ENCODE measurements at regions not wholly inside any gene's neighbourhood (a gene's known extent, or its start where the extent isn't known, plus 50 kb on each side); places are given as distances from the start of the nearest gene placed in this dataset.

DNA sequence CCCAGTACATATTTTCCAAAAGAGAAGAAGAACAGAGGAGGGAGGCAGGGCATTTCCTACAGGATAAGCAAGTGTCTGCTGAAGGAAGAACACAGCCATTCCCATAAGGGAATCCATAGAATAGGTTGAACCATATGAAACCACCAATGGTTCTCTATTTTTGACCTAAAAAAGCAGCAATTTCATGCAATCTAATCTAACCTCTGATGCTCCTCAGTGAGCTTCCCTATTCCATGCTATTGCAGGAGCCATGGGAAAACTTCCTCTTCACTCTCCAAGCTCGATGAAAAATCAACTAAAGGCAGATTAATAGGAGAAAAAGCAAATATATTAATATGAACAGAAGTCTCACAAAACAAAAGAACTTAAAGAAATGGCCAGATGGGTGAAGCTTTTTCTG, 50.5 kb downstream of the SIPA1L2 start:
- H3K9me3 ChIP-seq (replicated peaks; ENCODE audit: control insufficient read depth, insufficient read depth, low read length), result no peaks in the 10 kb centered on the region
- peaks cover 1% of the 10 kb centered on the region for H3K79me2 ChIP-seq (ENCODE audit: control insufficient read depth, insufficient read depth, low read length)
- no peak overlapping the region for H3K4me2 ChIP-seq (ENCODE audit: insufficient read depth, low read length)
- dilution Hi-C loops (cut with MboI; ENCODE audit: extremely low pct_ligation_motif_present, low sequenced_read_pairs) (no loop called here), intact Hi-C loops (cut with micrococcal nuclease) (loop anchor here (5.0 kb wide), 1 partner anchor 48 kb away; no protein-coding TSS in a partner anchor)
- H4K20me1 ChIP-seq (replicated peaks; ENCODE audit: control insufficient read depth, extremely low read depth, insufficient read depth, low read length), result no peaks in the 10 kb centered on the region
- ChIA-PET POLR2A (interaction anchor here (1.4 kb wide), 1 partner anchor 10 kb away, joined by 3 read pairs; no protein-coding TSS in a partner anchor), CTCF (interaction anchor here (0.8 to 1.7 kb wide), 4 partner anchors 10 to 48 kb away, joined by 3 to 6 read pairs (median 4); no protein-coding TSS in a partner anchor)
- H3K4me3 ChIP-seq (replicated peaks in 1 of 3; ENCODE audit: insufficient read depth in 1 of 3, low read depth in 1 of 3, low read length in 3 of 3), result no peak overlapping the region
- BruUV-seq (replicated peaks), result no TSS peak
- no peak overlapping the region for H2AFZ ChIP-seq (ENCODE audit: low read depth, low read length)
- H3K9ac ChIP-seq (replicated peaks; ENCODE audit: extremely low read depth, insufficient read depth, low read length), result no peak overlapping the region
- no peaks in the 10 kb centered on the region for H3K36me3 ChIP-seq (ENCODE audit: control insufficient read depth in 2 of 2, extremely low read depth in 1 of 2, insufficient read depth in 2 of 2, low read length in 2 of 2)
- TF ChIP-seq, protein P1, sequence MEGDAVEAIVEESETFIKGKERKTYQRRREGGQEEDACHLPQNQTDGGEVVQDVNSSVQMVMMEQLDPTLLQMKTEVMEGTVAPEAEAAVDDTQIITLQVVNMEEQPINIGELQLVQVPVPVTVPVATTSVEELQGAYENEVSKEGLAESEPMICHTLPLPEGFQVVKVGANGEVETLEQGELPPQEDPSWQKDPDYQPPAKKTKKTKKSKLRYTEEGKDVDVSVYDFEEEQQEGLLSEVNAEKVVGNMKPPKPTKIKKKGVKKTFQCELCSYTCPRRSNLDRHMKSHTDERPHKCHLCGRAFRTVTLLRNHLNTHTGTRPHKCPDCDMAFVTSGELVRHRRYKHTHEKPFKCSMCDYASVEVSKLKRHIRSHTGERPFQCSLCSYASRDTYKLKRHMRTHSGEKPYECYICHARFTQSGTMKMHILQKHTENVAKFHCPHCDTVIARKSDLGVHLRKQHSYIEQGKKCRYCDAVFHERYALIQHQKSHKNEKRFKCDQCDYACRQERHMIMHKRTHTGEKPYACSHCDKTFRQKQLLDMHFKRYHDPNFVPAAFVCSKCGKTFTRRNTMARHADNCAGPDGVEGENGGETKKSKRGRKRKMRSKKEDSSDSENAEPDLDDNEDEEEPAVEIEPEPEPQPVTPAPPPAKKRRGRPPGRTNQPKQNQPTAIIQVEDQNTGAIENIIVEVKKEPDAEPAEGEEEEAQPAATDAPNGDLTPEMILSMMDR (IDR thresholded peaks at IDR 0.05; ENCODE audit: extremely low read depth in 1 of 2, insufficient read depth in 1 of 2, low read depth in 1 of 2, low read length in 2 of 2), result no peak
- TF ChIP-seq GATA2 (IDR thresholded peaks at IDR 0.05; ENCODE audit: insufficient read depth, insufficient read length, low read depth, low read length) (no peak), JUN (IDR thresholded peaks at IDR 0.05; ENCODE audit: borderline replicate concordance, insufficient read depth, insufficient read length, low read depth) (no peak), POLR2AphosphoS5 (IDR thresholded peaks at IDR 0.05; ENCODE audit: insufficient read depth, low read depth, low read length) (no peak), POLR2A (IDR thresholded peaks at IDR 0.05; ENCODE audit: low read depth, low read length) (no peak), EZH2 (IDR thresholded peaks at IDR 0.05; ENCODE audit: borderline replicate concordance, low read depth, low read length, severe bottlenecking) (no peak), MYC (IDR thresholded peaks at IDR 0.05; ENCODE audit: low read depth, low read length) (no peak), FOS (IDR thresholded peaks at IDR 0.05; ENCODE audit: borderline replicate concordance, insufficient read depth, low read length) (no peak)
- TF ChIP-seq, protein P2, sequence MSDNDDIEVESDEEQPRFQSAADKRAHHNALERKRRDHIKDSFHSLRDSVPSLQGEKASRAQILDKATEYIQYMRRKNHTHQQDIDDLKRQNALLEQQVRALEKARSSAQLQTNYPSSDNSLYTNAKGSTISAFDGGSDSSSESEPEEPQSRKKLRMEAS (IDR thresholded peaks at IDR 0.05; ENCODE audit: insufficient read depth, insufficient read length), result no peak
- FAIRE-seq (no peak), DNase-seq (ENCODE audit: low read depth, low spot score) (no peak)
- H3K9me1 ChIP-seq (replicated peaks; ENCODE audit: control insufficient read depth, extremely low read depth, insufficient read depth, low read length), result no peaks in the 10 kb centered on the region
- H3K27me3 ChIP-seq (ENCODE audit: control insufficient read depth in 2 of 2, insufficient read depth in 2 of 2, low read length in 2 of 2), result no peaks in the 10 kb centered on the region
- H3K27ac ChIP-seq (ENCODE audit: insufficient read depth, low read depth, low read length), result peak overlapping the region; percentile 57
- peaks cover 21% of the 10 kb centered on the region for H3K4me1 ChIP-seq (ENCODE audit: control insufficient read depth, extremely low read depth, insufficient read depth, low read length)

Data from endothelial cell of umbilical vein (primary cell).